Neuron (in vitro differentiated cells): ENCODE measurements at regions not wholly inside any gene's neighbourhood (a gene's known extent, or its start where the extent isn't known, plus 50 kb on each side); places are given as distances from the start of the nearest gene placed in this dataset.

ENCODE experiments used
- H2AFZ ChIP-seq: one replicate; pipeline ENCODE4 v1.6.1; 2013; ENCODE audit warnings: low read depth, mild to moderate bottlenecking, inconsistent platforms, low read length, moderate library complexity
- H3K27me3 ChIP-seq: one replicate; pipeline ENCODE4 v1.6.1; 2013; ENCODE audit warnings: low read length; ENCODE audit not compliant: insufficient read depth
- H3K36me3 ChIP-seq: one replicate; pipeline ENCODE4 v1.6.1; 2013; ENCODE audit warnings: low read length; ENCODE audit not compliant: insufficient read depth
- H3K4me1 ChIP-seq: one replicate; pipeline ENCODE4 v1.6.1; 2013; ENCODE audit warnings: low read length; ENCODE audit not compliant: insufficient read depth
- H3K4me3 ChIP-seq: 2 replicates; pipeline ENCODE4 v1.5.1; 2013; ENCODE audit warnings: mild to moderate bottlenecking, low read length, moderate library complexity
- H3K9me3 ChIP-seq: one replicate; pipeline ENCODE4 v1.6.1; 2013; ENCODE audit warnings: low read length

- Histone ChIP-seq H3K36me3 (no peaks in the 10 kb centered on the region), H3K4me3 (no peak overlapping the region), H3K27me3 (no peaks in the 10 kb centered on the region), H3K9me3 (no peaks in the 10 kb centered on the region), H3K4me1 (peaks cover 11% of the 10 kb centered on the region), H2AFZ (no peak overlapping the region)
Measured at GRCh38 chr13:78410164-78410563, 193.2 kb downstream of the POU4F1 start.

GRCh38 chr13:78409172-78409571, 194.2 kb downstream of the POU4F1 start:
- Histone ChIP-seq H3K36me3 (no peaks in the 10 kb centered on the region), H2AFZ (no peak overlapping the region), H3K4me1 (peaks cover 21% of the 10 kb centered on the region), H3K27me3 (no peaks in the 10 kb centered on the region), H3K4me3 (no peak overlapping the region), H3K9me3 (no peaks in the 10 kb centered on the region)

- H3K27me3 ChIP-seq: no peaks in the 10 kb centered on the region
- peak overlapping the region; percentile 1 for H2AFZ ChIP-seq
- no peaks in the 10 kb centered on the region for H3K9me3 ChIP-seq
- no peaks in the 10 kb centered on the region for H3K36me3 ChIP-seq
- peak overlapping the region; percentile 14 for H3K4me3 ChIP-seq
- peaks cover 60% of the 10 kb centered on the region for H3K4me1 ChIP-seq
Measured at GRCh38 chr13:78404846-78405360, 198.4 kb downstream of the POU4F1 start.

- H3K4me1 ChIP-seq: peaks cover 65% of the 10 kb centered on the region
- H3K27me3 ChIP-seq: no peaks in the 10 kb centered on the region
- H3K4me3 ChIP-seq: no peak overlapping the region
- H3K9me3 ChIP-seq: no peaks in the 10 kb centered on the region
- H3K36me3 ChIP-seq: no peaks in the 10 kb centered on the region
- no peak overlapping the region for H2AFZ ChIP-seq
Measured at GRCh38 chr13:78402708-78403400, 200.5 kb downstream of the POU4F1 start.

GRCh38 chr13:78401873-78402707, 201.3 kb downstream of the POU4F1 start:
- Histone ChIP-seq H3K36me3 (no peaks in the 10 kb centered on the region), H3K9me3 (no peaks in the 10 kb centered on the region), H3K27me3 (no peaks in the 10 kb centered on the region), H3K4me3 (no peak overlapping the region), H2AFZ (no peak overlapping the region), H3K4me1 (peaks cover 65% of the 10 kb centered on the region)

- H3K4me1 ChIP-seq: peaks cover 41% of the 10 kb centered on the region
- H3K9me3 ChIP-seq: no peaks in the 10 kb centered on the region
- H2AFZ ChIP-seq: no peak overlapping the region
- no peaks in the 10 kb centered on the region for H3K27me3 ChIP-seq
- no peaks in the 10 kb centered on the region for H3K36me3 ChIP-seq
- no peak overlapping the region for H3K4me3 ChIP-seq
Measured at GRCh38 chr13:78398743-78399410, 204.5 kb downstream of the POU4F1 start.

GRCh38 chr13:78393286-78394142, 209.8 kb downstream of the POU4F1 start:
- H3K9me3 ChIP-seq: no peaks in the 10 kb centered on the region
- no peak overlapping the region for H3K4me3 ChIP-seq
- no peak overlapping the region for H2AFZ ChIP-seq

GRCh38 chr13:78383899-78384298, 219.5 kb downstream of the POU4F1 start:
- Histone ChIP-seq H3K27me3 (no peaks in the 10 kb centered on the region), H2AFZ (no peak overlapping the region), H3K4me3 (no peak overlapping the region), H3K9me3 (no peaks in the 10 kb centered on the region), H3K36me3 (no peaks in the 10 kb centered on the region), H3K4me1 (peaks cover 5% of the 10 kb centered on the region)

More at GRCh38 chr13:78393286-78394142, 209.8 kb downstream of the POU4F1 start:
- no peaks in the 10 kb centered on the region for H3K36me3 ChIP-seq
- H3K27me3 ChIP-seq: no peaks in the 10 kb centered on the region
- peaks cover 4% of the 10 kb centered on the region for H3K4me1 ChIP-seq

- no peak overlapping the region for H3K4me3 ChIP-seq
- peaks cover 5% of the 10 kb centered on the region for H3K4me1 ChIP-seq
- no peak overlapping the region for H2AFZ ChIP-seq
- H3K9me3 ChIP-seq: no peaks in the 10 kb centered on the region
- H3K27me3 ChIP-seq: no peaks in the 10 kb centered on the region
- no peaks in the 10 kb centered on the region for H3K36me3 ChIP-seq
Measured at GRCh38 chr13:78383071-78383484, 220.3 kb downstream of the POU4F1 start.

- no peak overlapping the region for H3K4me3 ChIP-seq
- H2AFZ ChIP-seq: no peak overlapping the region
- H3K4me1 ChIP-seq: peaks cover 5% of the 10 kb centered on the region
- H3K36me3 ChIP-seq: no peaks in the 10 kb centered on the region
- no peaks in the 10 kb centered on the region for H3K27me3 ChIP-seq
- no peaks in the 10 kb centered on the region for H3K9me3 ChIP-seq
Measured at GRCh38 chr13:78382491-78382890, 220.9 kb downstream of the POU4F1 start.

- no peaks in the 10 kb centered on the region for H3K9me3 ChIP-seq
- H2AFZ ChIP-seq: no peak overlapping the region
- H3K4me3 ChIP-seq: no peak overlapping the region
- no peaks in the 10 kb centered on the region for H3K4me1 ChIP-seq
- no peaks in the 10 kb centered on the region for H3K36me3 ChIP-seq
- H3K27me3 ChIP-seq: no peaks in the 10 kb centered on the region
Measured at GRCh38 chr13:78376822-78377221, 226.5 kb downstream of the POU4F1 start.

- H3K36me3 ChIP-seq: no peaks in the 10 kb centered on the region
- no peaks in the 10 kb centered on the region for H3K27me3 ChIP-seq
- no peaks in the 10 kb centered on the region for H3K9me3 ChIP-seq
- no peak overlapping the region for H2AFZ ChIP-seq
- no peak overlapping the region for H3K4me3 ChIP-seq
- no peaks in the 10 kb centered on the region for H3K4me1 ChIP-seq
Measured at GRCh38 chr13:78376033-78376432, 227.3 kb downstream of the POU4F1 start.
